ENCODE measurements at regions not wholly inside any gene's neighbourhood (a gene's known extent, or its start where the extent isn't known, plus 50 kb on each side); places are given as distances from the start of the nearest gene placed in this dataset.

DNA sequence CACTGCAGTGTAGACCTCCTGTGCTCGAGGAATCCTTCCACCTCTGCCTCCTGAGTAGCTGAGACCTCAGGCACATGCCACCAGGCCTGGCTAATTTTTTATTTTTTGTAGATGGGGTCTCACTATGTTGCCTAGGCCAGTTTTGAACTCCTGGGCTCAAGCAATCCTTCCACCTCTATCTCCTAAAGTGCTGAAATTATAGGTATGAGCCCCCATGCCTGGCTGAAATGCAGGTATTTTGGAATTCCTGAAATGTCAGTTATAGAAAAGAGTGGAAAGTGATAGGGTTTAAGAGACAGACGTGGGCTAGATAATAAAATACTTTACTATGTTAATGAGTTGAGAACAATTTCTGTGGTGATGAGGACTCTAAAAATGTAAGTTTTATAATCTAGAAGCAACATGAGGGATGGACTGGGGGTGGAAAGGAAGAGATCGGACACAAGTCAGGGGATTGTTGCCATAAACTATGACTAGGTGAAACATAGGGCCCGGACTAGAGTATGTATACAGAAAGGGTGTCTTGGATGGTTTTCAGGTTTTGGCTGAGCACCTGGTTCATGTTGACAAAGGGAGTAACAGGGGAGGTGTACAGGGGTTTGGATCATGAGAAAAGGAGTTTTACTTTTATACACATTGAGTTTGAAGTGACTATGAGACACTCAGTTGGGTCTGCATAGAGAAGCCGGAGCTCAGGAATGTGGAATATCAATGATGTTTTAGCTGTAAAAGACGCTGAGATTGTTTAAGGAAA lies 165.6 kb upstream of the STARD13 start:
- TF ChIP-seq POLR2A (IDR thresholded peaks at IDR 0.05; ENCODE audit: low read length) = no peak
- no peak for TF ChIP-seq GATA1 (IDR thresholded peaks at IDR 0.05; ENCODE audit: low read depth, low read length)
